ES-I3 (cell line): ENCODE measurements at regions not wholly inside any gene's neighbourhood (a gene's known extent, or its start where the extent isn't known, plus 50 kb on each side); places are given as distances from the start of the nearest gene placed in this dataset.

ENCODE experiments used
- H3K36me3 ChIP-seq: 2 replicates; pipeline ENCODE4 v1.6.1; 2013; ENCODE audit warnings: mild to moderate bottlenecking, low read length, control low read depth, moderate library complexity; ENCODE audit not compliant: insufficient read depth
- H3K4me1 ChIP-seq: 2 replicates; pipeline ENCODE4 v1.6.1; 2013; ENCODE audit warnings: mild to moderate bottlenecking, control low read depth, low read length; ENCODE audit not compliant: insufficient read depth
- H3K9ac ChIP-seq: 2 replicates; pipeline ENCODE4 v1.6.1; 2013; ENCODE audit warnings: low read depth, mild to moderate bottlenecking, low read length, moderate library complexity
- H3K9me3 ChIP-seq: 2 replicates; pipeline ENCODE4 v1.6.1; 2013; ENCODE audit warnings: mild to moderate bottlenecking, low read length, moderate library complexity; ENCODE audit not compliant: control insufficient read depth, insufficient read depth

GRCh38 chr11:112831969-112832766, 129.1 kb upstream of the NCAM1 start:
- no peaks in the 10 kb centered on the region for H3K4me1 ChIP-seq
- no peaks in the 10 kb centered on the region for H3K36me3 ChIP-seq
- H3K9me3 ChIP-seq: no peaks in the 10 kb centered on the region
- no peak overlapping the region for H3K9ac ChIP-seq

- Histone ChIP-seq H3K4me1 (no peaks in the 10 kb centered on the region), H3K36me3 (no peaks in the 10 kb centered on the region), H3K9ac (no peak overlapping the region), H3K9me3 (no peaks in the 10 kb centered on the region)
Measured at GRCh38 chr11:112834277-112834755, 126.9 kb upstream of the NCAM1 start.

- no peaks in the 10 kb centered on the region for H3K9me3 ChIP-seq
- H3K36me3 ChIP-seq: no peaks in the 10 kb centered on the region
- no peak overlapping the region for H3K9ac ChIP-seq
- no peaks in the 10 kb centered on the region for H3K4me1 ChIP-seq
Measured at GRCh38 chr11:112835591-112836255, 125.5 kb upstream of the NCAM1 start.

- Histone ChIP-seq H3K36me3 (no peaks in the 10 kb centered on the region), H3K9ac (no peak overlapping the region), H3K9me3 (no peaks in the 10 kb centered on the region), H3K4me1 (no peaks in the 10 kb centered on the region)
Measured at GRCh38 chr11:112836256-112836602, 125.0 kb upstream of the NCAM1 start.

GRCh38 chr11:112837162-112837826, 123.9 kb upstream of the NCAM1 start:
- no peaks in the 10 kb centered on the region for H3K9me3 ChIP-seq
- H3K9ac ChIP-seq: no peak overlapping the region
- H3K4me1 ChIP-seq: no peaks in the 10 kb centered on the region
- H3K36me3 ChIP-seq: no peaks in the 10 kb centered on the region

- no peaks in the 10 kb centered on the region for H3K36me3 ChIP-seq
- H3K4me1 ChIP-seq: no peaks in the 10 kb centered on the region
- H3K9ac ChIP-seq: no peak overlapping the region
- H3K9me3 ChIP-seq: no peaks in the 10 kb centered on the region
Measured at GRCh38 chr11:112839051-112839450, 122.2 kb upstream of the NCAM1 start.

GRCh38 chr11:112841729-112842128, 119.5 kb upstream of the NCAM1 start:
- Histone ChIP-seq H3K9me3 (no peaks in the 10 kb centered on the region), H3K4me1 (no peaks in the 10 kb centered on the region), H3K9ac (no peak overlapping the region), H3K36me3 (no peaks in the 10 kb centered on the region)

GRCh38 chr11:112842151-112842550, 119.1 kb upstream of the NCAM1 start:
- no peaks in the 10 kb centered on the region for H3K4me1 ChIP-seq
- no peak overlapping the region for H3K9ac ChIP-seq
- no peaks in the 10 kb centered on the region for H3K36me3 ChIP-seq
- H3K9me3 ChIP-seq: no peaks in the 10 kb centered on the region

- H3K4me1 ChIP-seq: no peaks in the 10 kb centered on the region
- no peak overlapping the region for H3K9ac ChIP-seq
- no peaks in the 10 kb centered on the region for H3K9me3 ChIP-seq
- H3K36me3 ChIP-seq: no peaks in the 10 kb centered on the region
Measured at GRCh38 chr11:112844517-112844916, 116.7 kb upstream of the NCAM1 start.

GRCh38 chr11:112847568-112847967, 113.7 kb upstream of the NCAM1 start:
- no peaks in the 10 kb centered on the region for H3K36me3 ChIP-seq
- no peak overlapping the region for H3K9ac ChIP-seq
- H3K9me3 ChIP-seq: no peaks in the 10 kb centered on the region
- H3K4me1 ChIP-seq: no peaks in the 10 kb centered on the region

- Histone ChIP-seq H3K9me3 (no peaks in the 10 kb centered on the region), H3K9ac (no peak overlapping the region), H3K36me3 (no peaks in the 10 kb centered on the region), H3K4me1 (no peaks in the 10 kb centered on the region)
Measured at GRCh38 chr11:112852143-112852866, 108.9 kb upstream of the NCAM1 start.

GRCh38 chr11:112856133-112856532, 105.1 kb upstream of the NCAM1 start:
- Histone ChIP-seq H3K4me1 (no peaks in the 10 kb centered on the region), H3K36me3 (no peaks in the 10 kb centered on the region), H3K9ac (no peak overlapping the region), H3K9me3 (no peaks in the 10 kb centered on the region)

GRCh38 chr11:112856591-112856990, 104.6 kb upstream of the NCAM1 start:
- H3K9me3 ChIP-seq: no peaks in the 10 kb centered on the region
- no peaks in the 10 kb centered on the region for H3K4me1 ChIP-seq

GRCh38 chr11:112858289-112859023, 102.8 kb upstream of the NCAM1 start:
- no peaks in the 10 kb centered on the region for H3K36me3 ChIP-seq
- no peak overlapping the region for H3K9ac ChIP-seq
- H3K9me3 ChIP-seq: no peaks in the 10 kb centered on the region
- no peaks in the 10 kb centered on the region for H3K4me1 ChIP-seq

More at GRCh38 chr11:112856591-112856990, 104.6 kb upstream of the NCAM1 start:
- Histone ChIP-seq H3K36me3 (no peaks in the 10 kb centered on the region), H3K9ac (no peak overlapping the region)
